AG20443 (cell line): ENCODE measurements at regions not wholly inside any gene's neighbourhood (a gene's known extent, or its start where the extent isn't known, plus 50 kb on each side); places are given as distances from the start of the nearest gene placed in this dataset.

Experiments
- DNase-seq: peaks from one replicate; pipeline ENCODE4 v3.0.0; 2012; ENCODE audit warnings: low spot score, mixed read lengths

- DNase-seq = no peak
Observed at GRCh38 chrX:39893417-39894338, 204.1 kb downstream of the BCOR start.

- no peak for DNase-seq
Observed at GRCh38 chrX:39894683-39895082, 203.1 kb downstream of the BCOR start.

GRCh38 chrX:39895218-39896110, 202.3 kb downstream of the BCOR start:
- DNase-seq = no peak

GRCh38 chrX:39896951-39897740, 200.6 kb downstream of the BCOR start:
- peak; percentile 80 for DNase-seq

GRCh38 chrX:39897741-39898097, 200.0 kb downstream of the BCOR start:
- DNase-seq = no peak

- DNase-seq = no peak
Observed at GRCh38 chrX:39898147-39898546, 199.6 kb downstream of the BCOR start.

- no peak for DNase-seq
Observed at GRCh38 chrX:39899059-39899458, 198.7 kb downstream of the BCOR start.

- no peak for DNase-seq
Observed at GRCh38 chrX:39899856-39900776, 197.6 kb downstream of the BCOR start.

- DNase-seq = no peak
Observed at GRCh38 chrX:39900777-39901170, 197.0 kb downstream of the BCOR start.

GRCh38 chrX:39903343-39903742, 194.4 kb downstream of the BCOR start:
- DNase-seq = peak; percentile 44

- no peak for DNase-seq
Observed at GRCh38 chrX:39903937-39904336, 193.8 kb downstream of the BCOR start.

GRCh38 chrX:39904816-39905537, 192.8 kb downstream of the BCOR start:
- no peak for DNase-seq

- no peak for DNase-seq
Observed at GRCh38 chrX:39905538-39905891, 192.2 kb downstream of the BCOR start.

- no peak for DNase-seq
Observed at GRCh38 chrX:39905946-39906345, 191.8 kb downstream of the BCOR start.

- DNase-seq = peak; percentile 81
Observed at GRCh38 chrX:39907964-39908661, 189.6 kb downstream of the BCOR start.

GRCh38 chrX:39909996-39910395, 187.8 kb downstream of the BCOR start:
- DNase-seq = no peak

GRCh38 chrX:39910651-39911050, 187.1 kb downstream of the BCOR start:
- DNase-seq = no peak

- no peak for DNase-seq
Observed at GRCh38 chrX:39911278-39911897, 186.4 kb downstream of the BCOR start.

GRCh38 chrX:39912126-39912525, 185.6 kb downstream of the BCOR start:
- no peak for DNase-seq
